RKO (cell line): ENCODE measurements at regions not wholly inside any gene's neighbourhood (a gene's known extent, or its start where the extent isn't known, plus 50 kb on each side); places are given as distances from the start of the nearest gene placed in this dataset.
"Not testable (repeated sequence)": the region's sequence is repeated elsewhere in the genome, so short reads cannot be mapped to it uniquely, and the experiment has no call there.

Experiments used
- DNase-seq: peaks from one replicate; pipeline ENCODE4 v3.0.0-alpha.2; 2016; ENCODE audit warnings: low spot score

DNA sequence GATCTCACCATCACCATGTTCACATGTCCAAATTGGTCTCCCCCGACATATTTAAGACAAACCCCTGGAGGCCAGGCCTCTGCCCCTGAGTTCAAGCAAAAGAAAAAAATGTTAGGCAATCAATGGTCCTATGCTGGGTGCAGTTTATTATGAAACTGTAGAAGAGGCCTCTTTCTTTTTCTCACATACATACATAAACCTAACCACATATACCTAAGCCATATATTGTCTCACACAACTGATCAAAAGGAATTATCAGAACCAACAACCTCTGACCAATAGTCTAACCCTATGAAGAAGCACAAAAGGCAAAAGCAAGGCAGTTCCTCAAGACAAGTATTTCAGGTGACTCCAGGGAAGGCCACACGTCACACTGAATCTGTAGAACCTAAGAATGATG, 49.9 kb downstream of the ILRUN start:
- DNase-seq: no peak

DNA sequence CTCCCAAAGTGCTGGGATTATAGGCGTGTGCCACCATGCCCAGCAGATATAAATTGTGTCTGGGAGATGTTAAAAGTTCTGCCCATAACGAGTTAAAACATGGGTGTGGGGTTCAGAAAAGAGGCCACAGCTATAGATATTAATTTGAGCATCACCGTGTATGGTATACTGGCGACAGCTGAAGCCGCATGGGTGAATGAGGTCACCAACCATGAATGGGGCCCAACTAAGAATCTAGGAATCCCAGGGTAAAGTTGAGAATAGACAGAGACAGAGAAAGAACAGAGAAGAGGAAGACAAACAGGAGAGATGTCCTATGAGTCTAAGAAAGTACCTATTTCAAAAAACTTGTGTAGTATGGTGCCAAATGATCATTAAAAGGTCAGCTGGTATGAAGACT, 50.9 kb downstream of the ILRUN start:
- DNase-seq: no peak

DNA sequence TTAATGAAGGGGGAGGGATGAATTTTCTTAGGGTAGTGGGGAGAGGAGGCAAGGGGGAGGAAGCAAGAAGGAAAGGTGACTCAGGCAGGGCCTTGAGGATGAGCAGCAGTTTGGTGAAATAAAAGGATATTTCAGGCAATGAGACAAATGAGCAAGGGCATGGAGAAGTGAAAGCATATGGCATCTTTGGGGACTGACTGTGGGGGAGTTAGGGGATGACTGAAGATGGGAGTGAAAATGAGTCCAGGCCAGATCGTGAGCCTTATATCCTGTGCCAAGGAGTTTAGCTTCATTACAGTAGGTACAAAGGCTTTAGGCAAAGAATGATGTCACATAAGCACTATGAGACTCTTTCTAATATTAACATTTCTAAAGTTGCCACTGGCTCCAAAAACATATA, 51.9 kb downstream of the ILRUN start:
- DNase-seq: no peak

DNA sequence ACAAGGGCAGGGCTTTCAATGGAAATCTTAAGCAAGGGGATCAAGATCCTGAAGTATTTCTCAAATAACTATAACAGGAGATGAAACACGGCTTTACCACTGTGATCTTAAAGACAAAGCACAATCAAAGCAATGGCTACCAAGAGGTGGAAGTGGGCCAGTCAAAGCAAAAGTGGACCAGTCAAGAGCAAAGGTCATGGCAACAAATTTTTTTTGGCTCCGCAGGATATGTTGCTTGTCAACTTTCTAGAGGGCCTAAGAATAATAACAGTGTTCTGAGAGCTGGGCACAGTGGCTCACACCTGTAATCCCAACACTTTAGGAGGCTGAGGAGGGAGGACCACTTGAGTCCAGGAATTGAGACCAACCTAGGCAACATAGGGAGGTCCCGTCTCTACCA, 54.1 kb downstream of the ILRUN start:
- no peak for DNase-seq

DNA sequence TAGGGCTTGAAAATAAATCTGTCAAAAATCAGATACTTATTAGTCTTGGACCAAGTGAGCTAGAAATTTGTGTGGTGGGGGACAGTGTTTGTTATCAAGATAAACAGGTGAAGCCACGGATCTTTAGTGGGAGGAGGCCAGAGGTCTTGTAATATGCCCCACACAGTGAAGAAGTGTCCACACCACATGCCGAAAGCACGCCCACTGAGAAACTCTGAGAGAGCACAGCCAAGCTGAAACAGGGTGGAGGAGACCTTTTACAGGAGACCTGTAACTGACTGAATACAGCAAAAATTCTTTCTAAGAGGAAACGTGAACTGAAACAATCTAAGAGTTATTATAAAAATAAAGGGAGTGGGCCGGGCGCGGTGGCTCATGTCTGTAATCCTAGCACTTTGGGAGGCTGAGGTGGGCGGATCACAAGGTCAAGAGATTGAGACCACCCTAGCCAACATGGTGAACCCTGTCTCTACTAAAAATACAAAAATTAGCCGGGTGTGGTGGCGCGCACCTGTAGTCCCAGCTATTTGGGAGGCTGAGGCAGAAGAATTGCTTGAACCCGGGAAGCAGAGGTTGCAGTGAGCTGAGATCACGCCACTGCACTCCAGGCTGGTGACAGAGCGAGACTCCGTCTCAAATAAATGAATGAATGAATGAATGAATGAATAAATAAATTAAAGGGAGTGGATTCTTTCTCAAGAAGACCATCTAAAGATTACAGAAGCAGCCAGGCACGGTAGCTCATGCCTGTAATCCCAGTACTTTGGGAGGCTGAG, 56.3 kb downstream of the ILRUN start:
- not testable (repeated sequence) for DNase-seq

DNA sequence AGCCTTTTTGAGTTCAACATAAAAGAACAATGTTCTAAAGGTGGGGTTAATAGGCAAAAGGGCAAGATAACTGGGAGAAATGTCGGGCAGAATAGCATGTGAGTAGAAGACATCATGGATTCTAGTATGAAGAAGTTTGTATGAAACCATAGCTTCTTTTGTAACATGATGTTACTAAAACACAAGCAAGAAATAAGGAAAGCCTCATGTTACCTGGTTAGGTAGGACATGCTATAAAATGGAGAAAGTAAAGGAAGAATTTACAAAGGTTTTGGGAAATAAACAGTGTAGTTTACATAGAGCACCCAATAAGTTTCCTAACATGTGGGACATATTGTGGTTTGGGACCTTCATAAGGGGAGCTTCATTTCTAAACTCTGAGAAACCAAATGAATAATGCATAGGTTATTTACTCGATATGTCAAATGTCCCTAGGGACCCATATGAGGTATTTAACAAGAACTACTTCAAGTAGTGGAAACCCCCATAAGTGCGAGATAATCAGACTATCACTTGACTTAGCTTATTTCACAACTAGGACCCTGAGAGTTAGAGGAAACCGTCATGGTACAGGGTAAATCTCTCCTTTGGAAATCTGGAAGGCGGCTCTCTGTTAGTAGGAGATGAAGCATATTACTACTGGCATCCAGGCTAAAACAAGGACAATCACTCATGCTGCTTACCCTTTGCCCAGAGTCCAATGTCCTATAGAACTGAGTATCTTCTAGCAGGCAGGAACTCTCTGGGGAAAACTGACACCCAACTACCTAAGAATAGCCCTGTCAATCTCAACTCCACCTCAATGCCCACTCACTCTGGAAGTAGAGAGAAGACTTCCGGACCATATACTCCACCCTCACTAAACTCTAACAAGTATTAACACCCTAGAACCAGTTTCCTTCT, 57.5 kb downstream of the ILRUN start:
- no peak for DNase-seq

DNA sequence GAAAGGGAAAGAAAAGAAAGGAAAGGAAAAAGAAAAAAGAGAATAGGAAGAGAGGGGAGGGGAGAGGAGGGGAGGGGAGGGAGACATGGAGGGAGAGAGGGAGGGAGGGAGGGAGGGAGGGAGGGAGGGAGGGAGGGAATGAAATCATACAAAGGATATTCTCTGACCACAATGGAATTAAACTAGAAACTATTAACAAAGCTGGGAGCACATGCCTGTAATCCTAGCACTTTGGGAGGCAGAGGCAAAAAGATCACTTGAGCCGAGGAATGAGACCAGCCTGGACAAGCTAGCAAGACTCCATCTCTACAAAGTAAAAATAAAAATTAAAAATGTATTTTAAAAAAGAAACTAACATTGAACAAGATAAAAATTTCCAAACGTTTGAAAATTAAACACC, 62.8 kb downstream of the ILRUN start:
- DNase-seq: no peak

DNA sequence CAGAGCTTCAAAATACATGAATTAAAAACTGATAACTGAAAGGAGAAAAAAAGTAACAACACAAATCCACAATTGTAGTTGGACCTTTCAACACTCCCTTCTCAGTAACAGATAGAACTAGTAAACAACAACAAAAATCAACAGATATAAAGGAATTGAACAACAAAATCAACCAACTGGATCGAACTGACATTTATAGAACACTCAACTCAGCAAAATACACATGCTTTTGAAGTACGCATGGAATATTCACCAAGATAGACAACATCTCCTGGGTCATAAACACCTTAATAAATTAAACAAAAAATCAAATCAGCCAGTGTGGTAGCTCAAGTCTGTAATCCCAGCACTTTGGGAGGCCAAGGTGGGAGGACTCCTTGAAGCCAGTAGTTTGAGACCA, 63.3 kb downstream of the ILRUN start:
- DNase-seq: no peak

DNA sequence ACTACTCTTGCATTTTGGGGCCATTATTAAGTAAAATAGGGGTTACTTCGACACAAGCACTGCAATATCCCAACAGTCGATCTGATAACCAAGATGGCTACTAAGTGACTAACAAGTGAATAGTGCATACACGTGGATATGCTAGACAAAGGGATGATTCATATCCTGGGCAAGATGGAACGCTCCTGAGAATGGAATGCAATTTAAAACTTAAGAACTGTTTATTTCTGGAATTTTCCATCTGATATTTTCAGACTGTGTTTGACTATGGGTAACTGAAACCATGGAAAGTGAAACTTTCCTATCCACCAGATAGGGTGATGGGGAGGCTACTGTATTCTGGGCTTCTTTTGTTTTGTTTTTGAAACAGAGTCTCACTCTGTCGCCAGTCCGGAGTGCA, 66.5 kb downstream of the ILRUN start:
- peak; percentile 91 for DNase-seq

- DNase-seq: no peak
These were observed 69.3 kb downstream of the ILRUN start for GRCh38 chr6:34627296-34627695.

- DNase-seq: no peak
These were observed 62.5 kb upstream of the SPDEF start for GRCh38 chr6:34618430-34619182.

DNA sequence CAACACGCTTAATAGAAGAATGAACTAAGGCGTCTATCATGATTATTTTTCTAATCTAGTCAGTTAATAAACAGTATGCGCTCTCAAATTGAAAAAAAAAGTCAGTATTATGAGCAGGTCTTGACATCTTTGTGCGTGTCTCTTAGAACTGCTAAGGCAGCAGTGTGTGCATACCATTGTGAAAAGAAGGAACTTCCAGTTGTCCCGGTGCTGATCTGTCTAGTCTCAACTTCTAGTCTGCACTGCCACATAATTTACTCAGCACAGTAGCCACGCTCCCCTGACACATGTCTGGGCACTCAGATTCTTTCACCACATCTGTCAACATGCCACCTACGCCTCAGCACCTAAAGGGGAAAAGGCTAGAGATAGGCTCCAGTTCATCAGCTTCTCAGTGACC, 61.1 kb upstream of the SPDEF start:
- DNase-seq: no peak

DNA sequence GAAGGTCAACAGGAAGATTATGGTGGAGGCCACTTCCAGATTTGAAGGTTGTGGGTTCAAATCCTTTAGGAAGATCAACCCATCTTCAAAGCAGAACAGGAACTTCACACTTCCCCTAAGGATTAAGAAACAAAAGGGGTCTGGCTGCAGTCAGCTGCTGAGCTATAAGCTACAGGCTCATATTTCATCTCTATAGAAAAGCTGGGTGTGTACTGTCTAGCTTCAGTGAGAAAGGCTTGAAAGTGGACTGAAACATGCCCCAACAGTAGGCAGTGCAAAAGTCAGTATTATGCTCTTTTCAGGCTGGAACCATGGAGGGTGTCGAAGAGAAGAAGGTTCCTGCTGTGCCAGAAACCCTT, 60.1 kb upstream of the SPDEF start:
- no peak for DNase-seq

DNA sequence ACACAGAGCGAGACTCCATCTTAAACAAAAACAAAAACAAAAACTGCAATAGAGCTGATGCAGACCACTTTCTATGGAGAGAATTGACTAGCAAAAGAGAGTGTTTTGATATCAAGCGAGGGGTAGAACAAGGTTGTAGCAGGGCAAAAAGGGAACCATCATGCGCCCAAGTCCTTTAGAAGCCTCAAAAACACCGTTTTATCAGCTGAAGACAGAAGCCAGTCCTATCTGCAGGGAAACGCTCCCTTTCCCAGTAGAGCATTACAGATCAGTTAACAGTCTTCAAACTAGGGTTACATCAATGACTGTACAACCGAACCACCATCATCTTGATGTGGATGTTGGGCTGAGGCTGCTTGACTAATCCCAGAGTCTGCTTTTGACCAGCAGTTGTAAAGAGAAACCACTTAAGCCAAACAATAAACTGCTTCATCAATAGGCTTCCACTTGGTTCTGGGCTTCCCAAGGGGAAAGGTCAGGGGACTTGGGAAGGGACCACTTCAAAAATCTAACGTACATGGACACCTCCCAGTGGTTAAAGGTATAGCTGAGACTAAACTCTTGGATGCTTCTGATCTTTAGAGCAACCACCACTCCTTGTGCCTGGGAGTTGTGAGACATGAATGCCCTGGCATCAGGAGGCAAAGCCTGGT, 59.6 kb upstream of the SPDEF start:
- no peak for DNase-seq

DNA sequence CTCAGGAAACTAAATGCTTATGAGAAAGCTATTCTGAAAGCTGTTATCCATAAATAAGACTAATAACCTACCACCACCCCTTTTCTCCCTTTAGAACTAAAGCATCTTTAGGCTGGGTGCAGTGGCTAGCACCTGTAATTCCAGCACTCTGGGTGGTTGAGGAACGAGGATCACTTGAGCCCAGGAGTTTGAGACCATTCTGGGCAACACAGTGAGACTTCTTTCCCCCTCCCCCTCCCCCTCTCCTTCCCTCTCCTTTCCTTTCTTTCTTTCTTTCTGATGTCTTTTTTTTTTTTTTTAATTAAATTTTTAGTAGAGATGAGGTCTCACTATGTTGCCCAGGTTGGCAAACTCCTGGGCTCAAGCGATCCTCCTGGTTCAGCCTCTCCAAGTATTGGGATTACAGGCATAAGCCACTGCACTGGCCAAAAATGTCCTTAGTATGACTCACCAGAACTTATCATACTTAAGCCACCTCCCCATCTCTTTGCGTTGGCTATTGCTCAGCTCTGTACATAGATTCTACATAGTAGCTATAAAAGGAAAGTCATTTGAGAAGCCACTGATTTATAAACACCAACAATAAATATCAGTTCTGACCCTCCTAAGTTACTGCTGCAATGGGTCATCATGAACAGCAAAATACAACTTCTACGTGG, 54.8 kb upstream of the SPDEF start:
- peak; percentile 93 for DNase-seq

DNA sequence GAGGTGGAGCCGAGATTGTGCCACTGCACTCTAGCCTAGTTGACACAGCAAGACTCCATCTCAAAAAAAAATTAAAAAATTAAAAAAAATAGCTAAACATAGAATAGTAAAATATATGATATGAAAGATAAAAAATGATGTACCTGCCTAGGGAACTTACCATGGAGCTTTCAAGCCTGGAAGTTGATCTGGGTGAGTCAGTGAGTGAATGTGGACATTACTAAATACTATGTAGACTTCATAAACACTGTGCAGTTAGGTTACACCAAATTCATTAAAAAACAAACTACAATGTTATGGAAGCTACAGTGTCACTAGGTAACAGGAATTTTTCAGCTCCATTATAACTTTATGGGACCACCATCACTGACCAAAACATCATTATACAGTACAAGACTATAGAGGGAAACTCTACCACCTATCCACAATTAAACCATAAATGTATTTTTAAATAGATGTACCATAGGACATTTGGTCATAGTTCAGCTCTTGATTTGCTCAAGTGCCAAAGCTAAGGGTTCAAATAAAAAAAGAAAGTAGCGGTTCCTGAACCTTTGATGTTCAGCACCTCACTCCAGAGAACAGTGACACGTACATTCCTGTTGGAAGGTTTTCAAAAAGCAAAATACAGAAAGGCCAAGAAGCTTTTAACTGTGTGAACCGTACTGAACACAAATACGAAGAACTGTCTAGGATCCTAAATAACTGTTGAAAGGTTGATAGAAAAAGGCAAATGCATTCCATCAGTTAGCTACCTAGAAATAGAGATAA, 52.4 kb upstream of the SPDEF start:
- no peak for DNase-seq

DNA sequence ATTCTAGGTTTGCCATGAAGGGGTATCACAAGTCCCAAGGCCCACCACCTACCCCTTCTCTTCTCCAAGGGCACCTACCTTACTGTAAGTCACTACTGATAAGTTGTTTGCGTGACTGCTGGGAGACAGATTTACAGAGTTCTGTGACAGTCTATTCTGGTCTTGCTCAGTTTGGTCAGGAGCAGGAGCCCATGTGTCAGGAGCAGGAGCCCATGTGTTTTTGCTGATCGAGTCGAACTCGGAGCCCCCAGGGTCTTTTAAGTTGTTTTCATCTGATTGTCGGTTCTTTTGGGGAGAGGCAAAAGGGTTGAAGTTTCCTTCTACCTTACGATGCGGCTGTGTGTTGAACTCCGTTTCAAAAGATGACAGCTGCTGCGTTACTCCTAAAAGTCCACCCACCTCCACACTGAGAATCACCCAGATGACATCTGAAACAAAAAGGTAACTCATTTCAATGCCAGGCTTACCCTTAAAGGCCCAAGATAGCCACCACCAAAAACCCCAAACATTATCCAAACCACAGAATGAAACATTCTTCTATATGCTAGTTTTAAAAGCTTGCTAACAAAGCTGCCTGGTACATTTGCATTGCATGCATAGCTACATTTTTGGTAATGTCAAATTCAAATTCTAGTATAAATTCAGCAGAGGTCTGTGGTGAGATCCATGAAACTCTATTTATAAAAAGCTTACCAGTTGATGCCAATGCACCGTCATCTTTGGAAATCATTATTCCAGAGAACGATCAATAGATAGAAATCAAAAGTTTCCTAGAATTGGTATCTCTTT, 50.5 kb upstream of the SPDEF start:
- DNase-seq: no peak
